PC-9 (cell line): ENCODE measurements at regions not wholly inside any gene's neighbourhood (a gene's known extent, or its start where the extent isn't known, plus 50 kb on each side); places are given as distances from the start of the nearest gene placed in this dataset.
A peak's percentile ranks its signal among the peaks of the same experiment; 100 is the strongest.

ENCODE experiments used
- BruUV-seq: library from RNA; stranded (reverse); fragments of 400-500 nt; replicated peaks from 2 replicates; lab custom pipeline; 2021; lab: Mats Ljungman, UMichigan
- CTCF ChIA-PET: fragments of 300-600 bp; sonication (Branson Sonifier 250); formaldehyde crosslinking; loops from one replicate; lab custom pipeline; 2022; ENCODE audit warnings: antibody characterized with exemption; lab: Charles Lee
- POLR2A ChIA-PET: fragments of 300-600 bp; sonication (Branson Sonifier 250); formaldehyde crosslinking; loops from one replicate; lab custom pipeline; 2022; ENCODE audit warnings: antibody characterized with exemption; ENCODE audit not compliant: unreplicated experiment; lab: Charles Lee
- DNase-seq, 2 experiments: peaks; one replicate each; pipeline versions ENCODE4 v3.0.0 to v3.0.0-alpha.2; 2015 to 2022; ENCODE audit warnings: mixed read lengths in 1 of 2
- H2AFZ ChIP-seq: fragments of 200-600 bp; sonication (generic); 2 replicates; pipeline ENCODE4 v1.8.1; 2017; ENCODE audit warnings: antibody characterized with exemption
- H3F3A ChIP-seq: fragments of 200-600 bp; sonication (generic); 2 replicates; pipeline ENCODE4 v1.8.1; 2017; ENCODE audit warnings: antibody characterized with exemption, mild to moderate bottlenecking, low read depth; ENCODE audit not compliant: insufficient read depth
- H3K27ac ChIP-seq: fragments of 200-600 bp; sonication (generic); 2 replicates; pipeline ENCODE4 v1.6.1; 2016; ENCODE audit warnings: mixed run types
- H3K27me3 ChIP-seq: fragments of 200-600 bp; sonication (generic); 2 replicates; pipeline ENCODE4 v1.6.1; 2016; ENCODE audit warnings: low read depth, mixed run types; ENCODE audit not compliant: insufficient read depth
- H3K36me3 ChIP-seq: fragments of 200-600 bp; sonication (generic); 2 replicates; pipeline ENCODE4 v1.6.1; 2016; ENCODE audit warnings: low read depth, mixed run types
- H3K4me1 ChIP-seq: fragments of 200-600 bp; sonication (generic); replicated peaks from 2 replicates; pipeline ENCODE4 v1.6.1; 2016; ENCODE audit warnings: mixed run types; ENCODE audit not compliant: insufficient read depth
- H3K4me2 ChIP-seq: fragments of 200-600 bp; sonication (generic); 2 replicates; pipeline ENCODE4 v1.6.1; 2017; ENCODE audit warnings: mixed run types
- H3K4me3 ChIP-seq: fragments of 200-600 bp; sonication (generic); 2 replicates; pipeline ENCODE4 v1.6.1; 2016; ENCODE audit warnings: mixed run types
- H3K79me2 ChIP-seq: fragments of 200-600 bp; sonication (generic); 2 replicates; pipeline ENCODE4 v1.6.1; 2017; ENCODE audit warnings: low read depth, mixed run types
- H3K9me2 ChIP-seq: fragments of 200-600 bp; sonication (generic); 2 replicates; pipeline ENCODE4 v1.8.1; 2017; ENCODE audit warnings: mild to moderate bottlenecking; ENCODE audit not compliant: insufficient read depth
- H3K9me3 ChIP-seq: fragments of 200-600 bp; sonication (generic); 2 replicates; pipeline ENCODE4 v1.8.1; 2016; ENCODE audit warnings: low read depth; ENCODE audit not compliant: insufficient read depth
- H4K20me1 ChIP-seq: fragments of 200-600 bp; sonication (generic); 2 replicates; pipeline ENCODE4 v1.8.1; 2017; ENCODE audit not compliant: insufficient read depth
- EZH2 ChIP-seq: fragments of 200-600 bp; sonication (generic); IDR thresholded peaks from 2 replicates; pipeline ENCODE4 v1.8.0; 2017; ENCODE audit warnings: antibody characterized with exemption, low read depth
- intact Hi-C: fragments of 100-400 bp; cut with micrococcal nuclease; formaldehyde crosslinking; loops from one replicate; pipeline ENCODE4 v1.10.0; 2022; ENCODE audit not compliant: unreplicated experiment
- TF ChIP-seq, protein P1 (sequence below): fragments of 200-600 bp; sonication (generic); conservative IDR thresholded peaks from 2 replicates; pipeline ENCODE4 v1.6.1; 2017; ENCODE audit warnings: mixed run types, antibody characterized with exemption, mild to moderate bottlenecking, moderate library complexity

DNA sequence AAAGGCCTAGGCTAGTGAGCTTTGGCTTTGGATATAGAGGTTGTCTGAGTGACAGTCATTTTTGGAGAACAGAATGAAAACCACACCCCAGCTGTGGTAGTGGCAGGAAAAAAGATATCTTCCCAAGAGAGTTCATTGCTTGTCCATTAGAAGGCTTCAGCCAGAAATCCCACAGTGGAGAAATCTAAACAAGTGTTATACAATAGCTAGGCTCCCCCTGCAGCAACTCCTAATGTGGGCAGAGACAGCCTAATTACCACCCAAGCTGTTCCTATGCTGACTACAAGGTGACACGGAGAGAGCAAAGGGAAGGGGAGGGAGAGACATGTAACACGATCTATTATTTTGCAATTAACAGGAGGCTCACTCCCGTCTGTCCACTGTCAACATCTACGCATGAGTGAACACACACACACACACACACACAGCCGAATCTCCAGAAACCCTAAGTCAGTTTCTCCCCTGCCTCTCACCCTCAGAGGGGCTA, 147.5 kb upstream of the TCF21 start:
- Histone ChIP-seq H3K36me3 (no peaks in the 10 kb centered on the region), H3K79me2 (no peaks in the 10 kb centered on the region), H3K4me2 (peak overlapping the region; percentile 67), H2AFZ (peak overlapping the region; percentile 67), H3K9me3 (peaks cover 2% of the 10 kb centered on the region; the same call in 1 of the 2 replicates), H3K27me3 (no peaks in the 10 kb centered on the region), H4K20me1 (no peaks in the 10 kb centered on the region), H3K9me2 (no peaks in the 10 kb centered on the region), H3K27ac (peak overlapping the region; percentile 63), H3K4me3 (no peak overlapping the region; the same call in 1 of the 2 replicates), H3K4me1 (peaks cover 41% of the 10 kb centered on the region), H3F3A (peaks cover 28% of the 10 kb centered on the region)
- no TSS peak for BruUV-seq
- TF ChIP-seq, protein P1, sequence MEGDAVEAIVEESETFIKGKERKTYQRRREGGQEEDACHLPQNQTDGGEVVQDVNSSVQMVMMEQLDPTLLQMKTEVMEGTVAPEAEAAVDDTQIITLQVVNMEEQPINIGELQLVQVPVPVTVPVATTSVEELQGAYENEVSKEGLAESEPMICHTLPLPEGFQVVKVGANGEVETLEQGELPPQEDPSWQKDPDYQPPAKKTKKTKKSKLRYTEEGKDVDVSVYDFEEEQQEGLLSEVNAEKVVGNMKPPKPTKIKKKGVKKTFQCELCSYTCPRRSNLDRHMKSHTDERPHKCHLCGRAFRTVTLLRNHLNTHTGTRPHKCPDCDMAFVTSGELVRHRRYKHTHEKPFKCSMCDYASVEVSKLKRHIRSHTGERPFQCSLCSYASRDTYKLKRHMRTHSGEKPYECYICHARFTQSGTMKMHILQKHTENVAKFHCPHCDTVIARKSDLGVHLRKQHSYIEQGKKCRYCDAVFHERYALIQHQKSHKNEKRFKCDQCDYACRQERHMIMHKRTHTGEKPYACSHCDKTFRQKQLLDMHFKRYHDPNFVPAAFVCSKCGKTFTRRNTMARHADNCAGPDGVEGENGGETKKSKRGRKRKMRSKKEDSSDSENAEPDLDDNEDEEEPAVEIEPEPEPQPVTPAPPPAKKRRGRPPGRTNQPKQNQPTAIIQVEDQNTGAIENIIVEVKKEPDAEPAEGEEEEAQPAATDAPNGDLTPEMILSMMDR: no peak; the same call in 1 of the 2 replicates
- no peak for TF ChIP-seq EZH2
- intact Hi-C loops: loop anchor here (10.0 kb wide), 2 partner anchors 173 to 1787 kb away; partner anchors contain the start of gene CCN2
- DNase-seq: peak; percentile 29 to 89
- ChIA-PET CTCF (no interaction called here), POLR2A (no interaction called here)

DNA sequence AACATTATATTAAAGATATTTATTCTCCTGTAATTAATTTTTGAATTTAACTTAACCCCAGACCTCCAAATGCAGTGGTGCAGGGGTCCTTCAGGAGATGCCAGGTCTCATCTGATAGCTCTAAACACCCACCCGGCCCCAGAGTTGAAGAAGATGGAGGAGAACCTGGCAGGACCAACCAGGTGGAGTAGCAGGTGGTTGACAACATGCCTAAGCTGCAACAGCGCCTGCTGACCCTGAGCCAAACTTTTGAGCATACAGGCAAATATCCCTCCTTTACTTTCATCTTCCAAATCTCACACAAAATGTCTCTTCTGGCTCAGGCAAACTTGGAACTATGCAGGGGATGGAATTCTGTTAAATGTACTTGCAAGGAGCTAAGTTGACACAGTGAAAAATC, 145.3 kb upstream of the TCF21 start:
- peaks cover 44% of the 10 kb centered on the region for H3K4me1 ChIP-seq
- CTCF ChIA-PET: no interaction called here

DNA sequence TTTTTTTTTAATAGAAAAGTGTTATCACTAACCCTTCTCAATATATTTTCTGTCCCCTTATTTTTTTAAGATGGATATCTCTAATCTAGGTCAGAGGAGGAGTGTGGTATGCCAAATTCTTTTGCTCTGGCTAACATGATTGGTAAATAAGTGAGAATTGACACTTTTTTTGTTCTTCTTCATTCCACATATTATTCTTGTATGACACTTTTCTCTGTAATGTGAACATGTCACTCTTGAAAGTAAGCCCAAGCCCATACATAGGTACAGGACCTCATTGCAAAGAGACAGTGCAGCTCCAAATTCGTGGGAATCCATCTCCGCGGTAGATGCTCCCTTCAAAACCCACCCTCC, 142.5 kb upstream of the TCF21 start:
- CTCF ChIA-PET: interaction anchor here (0.6 kb wide), 1 partner anchor 28 kb away, joined by 10 read pairs; no protein-coding TSS in a partner anchor
- TF ChIP-seq, protein P1: no peak
- no peak for TF ChIP-seq EZH2
- Histone ChIP-seq H3K4me1 (peaks cover 31% of the 10 kb centered on the region), H3K9me3 (peaks cover 16% of the 10 kb centered on the region; the same call in 1 of the 2 replicates), H3K4me2 (peak overlapping the region; percentile 57), H2AFZ (peak overlapping the region; percentile 81), H4K20me1 (no peaks in the 10 kb centered on the region), H3K9me2 (no peaks in the 10 kb centered on the region), H3K36me3 (no peaks in the 10 kb centered on the region), H3F3A (peaks cover 27% of the 10 kb centered on the region), H3K27ac (peak overlapping the region; percentile 90), H3K4me3 (peak overlapping the region; percentile 58), H3K27me3 (no peaks in the 10 kb centered on the region), H3K79me2 (no peaks in the 10 kb centered on the region)
- BruUV-seq: no TSS peak
- POLR2A ChIA-PET: interaction anchor here (0.7 kb wide), 1 partner anchor 101 kb away, joined by 5 read pairs; no protein-coding TSS in a partner anchor
- intact Hi-C loops: loop anchor here (1.0 to 10.0 kb wide), 7 partner anchors 18 to 1792 kb away; partner anchors contain the start of gene CCN2
- peak in 1 of 2 experiments; percentile 82 for DNase-seq

More for the DNA sequence above, 145.3 kb upstream of the TCF21 start:
- no peak for DNase-seq
- H3K79me2 ChIP-seq: no peaks in the 10 kb centered on the region
- peaks cover 38% of the 10 kb centered on the region for H3F3A ChIP-seq
- BruUV-seq: no TSS peak
- H3K36me3 ChIP-seq: no peaks in the 10 kb centered on the region
- H3K27ac ChIP-seq: no peak overlapping the region
- intact Hi-C loops: loop anchor here (10.0 kb wide), 2 partner anchors 171 to 1789 kb away; partner anchors contain the start of gene CCN2
- H3K4me2 ChIP-seq: no peak overlapping the region
- H3K9me2 ChIP-seq: no peaks in the 10 kb centered on the region
- TF ChIP-seq, protein P1: no peak
- TF ChIP-seq EZH2: no peak
- POLR2A ChIA-PET: no interaction called here
- H3K9me3 ChIP-seq: peaks cover 16% of the 10 kb centered on the region; the same call in 1 of the 2 replicates
- H4K20me1 ChIP-seq: no peaks in the 10 kb centered on the region
- H2AFZ ChIP-seq: no peak overlapping the region
- H3K27me3 ChIP-seq: no peaks in the 10 kb centered on the region
- H3K4me3 ChIP-seq: no peak overlapping the region
